ENCODE measurements at regions not wholly inside any gene's neighbourhood (a gene's known extent, or its start where the extent isn't known, plus 50 kb on each side); places are given as distances from the start of the nearest gene placed in this dataset.

GRCh38 chr1:239606850-239607400, 220.6 kb downstream of the CHRM3 start:
- DNase-seq: no peak

- no peak for DNase-seq
These were observed 222.1 kb downstream of the CHRM3 start for GRCh38 chr1:239608469-239608868.

- DNase-seq: no peak
These were observed 226.0 kb downstream of the CHRM3 start for GRCh38 chr1:239612379-239612778.

- DNase-seq: no peak
These were observed 230.3 kb downstream of the CHRM3 start for GRCh38 chr1:239616673-239617072.

DNA sequence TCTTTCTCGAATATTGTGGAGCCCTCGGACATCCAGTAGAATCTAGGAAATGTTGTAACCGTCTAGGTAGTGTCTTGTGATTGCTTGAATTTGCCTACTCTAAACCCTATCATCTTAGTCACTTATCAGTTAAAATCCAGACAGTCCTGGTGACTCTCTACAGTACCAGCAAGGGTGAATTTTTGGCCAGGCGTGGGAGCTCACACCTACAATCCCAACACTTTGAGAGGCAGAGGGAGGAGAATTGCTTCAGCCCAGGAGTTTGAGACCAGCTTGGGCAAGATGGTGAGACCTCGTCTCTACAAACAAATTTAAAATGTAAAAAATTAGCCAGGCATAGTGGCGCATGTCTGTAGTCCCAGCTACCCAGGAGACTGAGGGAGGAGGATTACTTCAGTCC, 230.9 kb downstream of the CHRM3 start:
- no peak for DNase-seq

DNA sequence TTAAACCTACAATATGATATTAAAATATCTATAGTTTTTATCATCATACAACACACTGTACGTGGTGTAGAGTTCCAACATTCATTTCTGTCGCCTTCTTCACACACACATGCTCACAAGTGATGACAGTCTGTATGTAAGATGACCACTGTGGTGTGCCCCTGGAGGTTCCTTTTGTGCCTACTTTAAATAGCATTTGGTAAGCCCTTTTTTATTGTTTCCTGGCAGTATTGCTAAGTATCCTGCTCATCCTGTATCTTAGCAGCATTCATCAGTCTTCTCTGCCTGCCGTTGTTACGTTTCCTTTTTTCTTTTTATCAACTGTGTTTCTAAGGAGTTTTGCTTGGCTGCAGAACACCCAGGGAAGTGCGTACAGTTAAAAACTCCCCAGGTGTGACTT, 231.4 kb downstream of the CHRM3 start:
- DNase-seq: no peak

GRCh38 chr1:239619190-239619589, 232.8 kb downstream of the CHRM3 start:
- DNase-seq: no peak

GRCh38 chr1:239630767-239631166, 244.4 kb downstream of the CHRM3 start:
- DNase-seq: no peak

GRCh38 chr1:239633432-239633831, 247.1 kb downstream of the CHRM3 start:
- no peak for DNase-seq

- DNase-seq: no peak
These were observed 248.9 kb downstream of the CHRM3 start for GRCh38 chr1:239635276-239635675.

GRCh38 chr1:239636347-239636746, 250.0 kb downstream of the CHRM3 start:
- no peak for DNase-seq

DNA sequence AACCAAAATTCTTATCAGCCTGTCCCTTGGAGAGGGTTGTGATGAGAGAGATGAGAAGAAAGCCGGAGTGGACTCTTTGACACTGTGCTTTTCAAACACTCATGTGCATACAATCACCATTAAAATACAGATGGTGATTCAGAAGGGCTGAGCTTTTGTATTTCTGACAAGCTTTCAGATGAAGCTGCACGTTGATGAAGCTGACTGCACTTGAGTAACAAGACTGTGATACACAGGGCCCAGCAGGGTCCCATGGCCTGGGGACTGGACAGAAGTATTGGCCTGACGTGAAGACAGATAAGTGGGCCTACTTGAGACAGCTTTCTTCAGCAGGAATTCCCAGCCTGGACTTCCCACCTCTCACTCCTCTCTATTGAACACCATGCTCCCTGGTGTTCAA, 258.2 kb downstream of the CHRM3 start:
- DNase-seq: no peak

- DNase-seq: no peak
These were observed 260.7 kb downstream of the CHRM3 start for GRCh38 chr1:239647045-239647444.

GRCh38 chr1:239647964-239648632, 261.7 kb downstream of the CHRM3 start:
- no peak for DNase-seq

DNA sequence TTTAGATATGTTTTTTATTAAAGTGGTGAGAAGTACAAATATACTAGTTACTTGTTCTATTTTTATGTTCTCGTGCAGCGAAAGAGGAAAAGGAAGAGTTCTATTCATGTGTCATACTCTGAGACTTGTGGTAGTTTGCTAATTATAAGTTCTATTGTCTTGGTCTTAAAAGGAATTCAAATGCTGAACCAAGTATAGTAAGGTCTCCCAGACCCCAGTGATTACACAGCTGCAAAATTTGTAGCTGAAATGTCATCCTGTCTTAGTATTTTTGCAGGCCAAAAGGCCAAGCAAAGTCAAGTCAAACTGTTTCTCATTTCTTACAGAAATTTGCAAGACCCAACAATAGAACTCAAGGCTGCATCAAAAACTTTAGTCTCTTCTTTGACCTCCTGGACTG, 268.7 kb downstream of the CHRM3 start:
- DNase-seq: no peak

- DNase-seq: no peak
These were observed 270.9 kb downstream of the CHRM3 start for GRCh38 chr1:239657291-239657690.

DNA sequence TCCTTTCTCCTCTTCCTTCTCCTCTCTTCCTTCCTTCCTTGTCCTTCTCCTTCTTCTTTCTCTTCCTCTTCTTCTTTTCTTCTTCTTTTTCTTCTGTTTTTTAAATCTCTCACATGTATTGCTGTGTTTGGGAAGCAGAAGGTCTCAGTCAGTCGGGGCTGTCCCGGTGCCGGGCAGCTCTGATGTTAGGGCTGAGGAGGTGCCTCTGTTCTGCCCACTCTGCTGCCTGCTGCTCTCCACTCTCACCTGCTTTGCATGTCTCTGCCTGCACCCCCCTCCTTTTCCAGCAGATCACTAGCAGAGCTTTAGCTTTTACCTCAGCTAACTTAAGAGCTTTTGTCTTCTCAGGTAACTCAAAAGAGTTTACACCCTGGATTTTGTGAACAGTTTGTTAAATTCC, 276.6 kb downstream of the CHRM3 start:
- no peak for DNase-seq

DNA sequence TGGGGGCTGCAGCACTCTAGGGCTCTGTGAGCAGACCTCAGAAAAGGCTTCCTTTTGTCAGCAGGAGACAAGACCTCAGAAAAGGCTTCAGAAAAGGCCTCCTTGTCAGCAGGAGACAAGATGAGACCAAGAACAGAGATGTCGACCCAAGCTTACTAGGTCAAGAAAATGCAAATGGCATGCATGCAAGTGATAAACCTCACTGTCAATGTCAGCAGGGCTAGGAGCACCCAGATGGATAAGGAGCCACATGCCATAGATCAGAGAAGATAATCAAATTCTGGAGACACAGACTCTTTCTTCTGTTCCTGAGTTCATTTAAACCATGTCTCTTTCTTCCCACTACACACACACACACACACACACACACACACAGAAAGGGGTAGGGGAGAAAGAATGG, 285.9 kb downstream of the CHRM3 start:
- DNase-seq: no peak

DNA sequence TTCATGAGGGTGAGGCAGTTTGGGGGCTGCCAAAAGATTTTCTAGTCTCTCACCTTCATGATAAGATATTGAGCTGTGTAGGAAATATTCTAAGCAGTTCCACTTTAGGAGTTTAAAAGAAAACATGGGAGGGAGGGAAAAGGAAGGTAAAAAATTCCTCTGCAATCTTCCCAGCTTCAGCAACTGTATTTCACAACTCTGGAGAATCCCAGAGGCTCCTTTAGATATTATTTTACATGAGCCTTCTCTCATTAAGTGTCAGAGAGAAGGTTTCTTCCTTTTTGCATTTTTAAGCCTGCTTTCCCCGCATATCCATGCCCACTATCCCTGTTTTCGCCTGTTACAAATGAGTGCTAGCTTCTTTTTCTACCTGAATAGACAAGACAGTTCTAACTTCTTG, 289.4 kb downstream of the CHRM3 start:
- DNase-seq: no peak

DNA sequence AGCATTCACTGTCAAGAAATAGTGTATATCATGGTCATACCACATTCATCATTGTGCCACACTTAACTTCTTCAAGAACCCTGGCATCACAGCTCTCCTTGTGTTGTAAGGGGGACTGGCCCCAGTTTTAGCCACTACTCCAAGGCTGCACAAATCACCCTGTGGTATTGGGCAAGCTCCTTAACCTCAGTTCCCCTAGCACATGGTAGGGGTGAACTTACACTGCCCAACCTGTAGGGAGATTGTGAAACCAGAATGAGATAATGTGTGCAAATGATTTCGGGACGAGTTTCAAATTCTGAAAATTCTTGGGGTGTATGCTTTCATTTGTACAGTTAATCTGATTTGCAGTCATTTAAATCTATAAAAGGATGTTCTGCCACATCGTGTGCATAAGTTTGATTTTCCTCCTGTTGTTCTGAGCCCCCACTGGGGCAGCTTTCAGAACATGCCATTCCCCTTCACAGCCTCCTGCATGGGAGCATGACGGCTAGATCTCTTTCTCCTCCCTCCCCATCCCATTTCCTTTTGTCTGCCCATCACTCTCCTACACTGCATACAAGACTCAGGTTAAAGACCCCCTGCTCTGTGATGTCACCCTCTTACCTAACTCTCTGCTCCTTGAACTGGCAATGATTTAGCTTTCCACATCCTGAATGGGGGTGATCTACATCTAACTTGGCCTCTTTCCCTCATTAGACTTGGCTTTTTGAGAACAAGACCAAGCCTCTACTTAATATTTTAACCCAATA, 290.3 kb downstream of the CHRM3 start:
- DNase-seq: no peak

GRCh38 chr1:239677362-239677761, 291.0 kb downstream of the CHRM3 start:
- no peak for DNase-seq

DNA sequence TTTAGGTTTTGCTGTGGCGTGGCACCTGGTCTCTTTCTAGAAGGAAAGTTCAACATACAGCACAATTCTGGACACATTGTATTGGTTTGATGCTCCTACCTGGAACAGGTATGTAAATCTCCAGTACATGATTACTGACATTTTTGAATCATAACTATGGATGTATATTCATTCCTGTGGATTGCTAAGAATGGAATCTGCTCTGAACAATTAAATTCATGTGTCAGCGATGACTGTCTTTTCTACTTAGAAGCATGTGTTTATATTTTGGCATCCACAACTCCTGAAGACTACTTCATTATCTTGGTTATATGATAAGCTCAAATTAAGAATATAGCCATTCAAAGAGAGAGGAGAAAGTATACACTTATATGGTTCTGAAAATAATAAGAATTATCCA, 291.8 kb downstream of the CHRM3 start:
- no peak for DNase-seq

- DNase-seq: no peak
These were observed 295.7 kb downstream of the CHRM3 start for GRCh38 chr1:239682046-239682445.

GRCh38 chr1:239682960-239683359, 296.6 kb downstream of the CHRM3 start:
- DNase-seq: no peak

- no peak for DNase-seq
These were observed 300.0 kb downstream of the CHRM3 start for GRCh38 chr1:239686386-239686785.

Data from fibroblast of skin of right biceps (primary cell).